SK-N-SH (cell line): ENCODE measurements at regions not wholly inside any gene's neighbourhood (a gene's known extent, or its start where the extent isn't known, plus 50 kb on each side); places are given as distances from the start of the nearest gene placed in this dataset.

Source experiments
- EP300 ChIP-seq, 2 experiments: IDR thresholded peaks; 2 replicates each; pipeline versions ENCODE4 v1.4.0 to v1.6.1; 2012; ENCODE audit warnings: borderline replicate concordance in 1 of 2, low read depth in 1 of 2, low read length in 1 of 2
- EZH2phosphoT487 ChIP-seq: fragments of 200-600 bp; sonication (generic); IDR thresholded peaks from 2 replicates; pipeline ENCODE4 v1.6.1; 2017; ENCODE audit warnings: low read depth, mixed run types, mild to moderate bottlenecking, antibody characterized with exemption, moderate library complexity, borderline replicate concordance
- FOXM1 ChIP-seq: IDR thresholded peaks from 2 replicates; pipeline ENCODE4 v1.4.0; 2012; ENCODE audit warnings: low read depth, mild to moderate bottlenecking
- IRF3 ChIP-seq: fragments of 150-350 bp; IDR thresholded peaks from 2 replicates; pipeline ENCODE4 v1.6.1; 2016; ENCODE audit warnings: mild to moderate bottlenecking, low read depth, low read length
- POLR2AphosphoS5 ChIP-seq: IDR thresholded peaks from 2 replicates; pipeline ENCODE4 v1.6.1; 2012; ENCODE audit warnings: low read depth, low read length
- RCOR1 ChIP-seq: fragments of 150-350 bp; IDR thresholded peaks from 2 replicates; pipeline ENCODE4 v1.6.1; 2017; ENCODE audit warnings: antibody characterized with exemption, low read length
- RFX5 ChIP-seq: IDR thresholded peaks from 2 replicates; pipeline ENCODE4 v1.6.1; 2012; ENCODE audit warnings: mild to moderate bottlenecking, improper control_type of control experiment, low read length
- RXRA ChIP-seq: IDR thresholded peaks from 2 replicates; pipeline ENCODE4 v1.4.0; 2012; ENCODE audit warnings: low read depth, mild to moderate bottlenecking, borderline replicate concordance
- SMC3 ChIP-seq: IDR thresholded peaks from 2 replicates; pipeline ENCODE4 v1.6.1; 2012; ENCODE audit warnings: low read depth, low read length, improper control_type of control experiment
- TAF1 ChIP-seq: IDR thresholded peaks from 2 replicates; pipeline ENCODE4 v1.6.1; 2012; ENCODE audit warnings: low read depth, mild to moderate bottlenecking, low read length, moderate library complexity, borderline replicate concordance
- TCF12 ChIP-seq: IDR thresholded peaks from 2 replicates; pipeline ENCODE4 v1.4.0; 2012
- ZBTB33 ChIP-seq: IDR thresholded peaks from 2 replicates; pipeline ENCODE4 v1.4.0; 2012; ENCODE audit warnings: low read depth, borderline replicate concordance
- TF ChIP-seq, protein P1 (sequence below): fragments of 200-600 bp; sonication (generic); IDR thresholded peaks from 2 replicates; pipeline ENCODE4 v1.6.1; 2017; ENCODE audit warnings: antibody characterized with exemption, mild to moderate bottlenecking, moderate library complexity
- TF ChIP-seq, protein P2 (sequence below): IDR thresholded peaks from 2 replicates; pipeline ENCODE4 v1.4.0; 2012; ENCODE audit warnings: low read depth

DNA sequence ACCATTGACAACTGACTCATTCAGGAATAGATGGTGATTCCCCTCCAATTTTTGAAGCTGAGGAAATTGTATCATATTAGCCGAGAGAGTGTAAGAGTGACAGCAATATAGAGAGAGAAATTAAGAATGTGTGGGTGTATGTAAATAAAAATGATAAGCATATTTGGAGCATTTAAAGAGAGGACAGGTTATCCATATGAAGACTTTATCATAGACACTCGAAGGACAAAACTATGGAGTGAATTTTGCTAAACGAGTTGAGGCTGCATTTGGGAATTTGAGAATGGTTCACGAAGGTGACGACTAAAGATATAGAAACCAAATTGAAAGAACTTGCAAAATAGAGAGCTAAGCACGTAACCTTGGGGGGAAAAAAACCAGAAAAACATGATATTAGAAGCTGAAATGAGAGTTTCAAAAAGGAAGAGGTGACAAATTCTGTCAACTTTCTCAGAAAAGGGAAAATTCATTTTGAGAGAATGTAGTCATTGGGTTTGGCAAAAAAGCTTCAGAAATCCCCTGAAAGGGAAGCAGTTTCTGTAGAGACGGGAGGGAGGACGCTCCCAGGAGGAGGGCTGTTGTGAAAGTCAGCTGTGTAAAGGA, 129.7 kb downstream of the KCNJ2 start:
- TF ChIP-seq, protein P1, sequence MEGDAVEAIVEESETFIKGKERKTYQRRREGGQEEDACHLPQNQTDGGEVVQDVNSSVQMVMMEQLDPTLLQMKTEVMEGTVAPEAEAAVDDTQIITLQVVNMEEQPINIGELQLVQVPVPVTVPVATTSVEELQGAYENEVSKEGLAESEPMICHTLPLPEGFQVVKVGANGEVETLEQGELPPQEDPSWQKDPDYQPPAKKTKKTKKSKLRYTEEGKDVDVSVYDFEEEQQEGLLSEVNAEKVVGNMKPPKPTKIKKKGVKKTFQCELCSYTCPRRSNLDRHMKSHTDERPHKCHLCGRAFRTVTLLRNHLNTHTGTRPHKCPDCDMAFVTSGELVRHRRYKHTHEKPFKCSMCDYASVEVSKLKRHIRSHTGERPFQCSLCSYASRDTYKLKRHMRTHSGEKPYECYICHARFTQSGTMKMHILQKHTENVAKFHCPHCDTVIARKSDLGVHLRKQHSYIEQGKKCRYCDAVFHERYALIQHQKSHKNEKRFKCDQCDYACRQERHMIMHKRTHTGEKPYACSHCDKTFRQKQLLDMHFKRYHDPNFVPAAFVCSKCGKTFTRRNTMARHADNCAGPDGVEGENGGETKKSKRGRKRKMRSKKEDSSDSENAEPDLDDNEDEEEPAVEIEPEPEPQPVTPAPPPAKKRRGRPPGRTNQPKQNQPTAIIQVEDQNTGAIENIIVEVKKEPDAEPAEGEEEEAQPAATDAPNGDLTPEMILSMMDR, result no peak
- no peak for TF ChIP-seq ZBTB33
- no peak for TF ChIP-seq EZH2phosphoT487
- no peak for TF ChIP-seq FOXM1
- no peak for TF ChIP-seq IRF3
- TF ChIP-seq TCF12, result no peak
- no peak for TF ChIP-seq POLR2AphosphoS5
- TF ChIP-seq, protein P2, sequence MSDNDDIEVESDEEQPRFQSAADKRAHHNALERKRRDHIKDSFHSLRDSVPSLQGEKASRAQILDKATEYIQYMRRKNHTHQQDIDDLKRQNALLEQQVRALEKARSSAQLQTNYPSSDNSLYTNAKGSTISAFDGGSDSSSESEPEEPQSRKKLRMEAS, result no peak
- TF ChIP-seq EP300 (IDR thresholded peaks at IDR 0.05; ENCODE audit: borderline replicate concordance in 1 of 2, low read depth in 1 of 2, low read length in 1 of 2), result no peak
- TF ChIP-seq RXRA, result no peak
- TF ChIP-seq SMC3, result no peak
- no peak for TF ChIP-seq RFX5
- no peak for TF ChIP-seq RCOR1
- TF ChIP-seq TAF1, result no peak
